Liver (tissue), 8 donors: ENCODE measurements at regions not wholly inside any gene's neighbourhood (a gene's known extent, or its start where the extent isn't known, plus 50 kb on each side); places are given as distances from the start of the nearest gene placed in this dataset.

Source experiments
- DNase-seq: peaks from one replicate; pipeline ENCODE4 v3.0.0-alpha.2; 2017; ENCODE audit warnings: low spot score
- H3K27ac ChIP-seq, 2 donors: one replicate each; pipeline ENCODE4 v1.7.0; 2013; ENCODE audit warnings: inconsistent platforms in 2 of 2, low read length in 2 of 2, control low read depth in 1 of 2, low read depth in 1 of 2, mild to moderate bottlenecking in 1 of 2
- H3K27me3 ChIP-seq, 4 donors: one replicate each; pipeline versions ENCODE4 v1.6.1 to v1.7.0; 2013; ENCODE audit warnings: low read length in 3 of 4, inconsistent platforms in 1 of 4, mild to moderate bottlenecking in 1 of 4, moderate library complexity in 1 of 4; ENCODE audit not compliant: control insufficient read depth in 4 of 4, insufficient read depth in 4 of 4
- H3K36me3 ChIP-seq, 4 donors: one replicate each; pipeline versions ENCODE4 v1.6.1 to v1.7.0; 2013; ENCODE audit warnings: low read length in 3 of 4, mild to moderate bottlenecking in 3 of 4, low read depth in 1 of 4, moderate library complexity in 1 of 4; ENCODE audit not compliant: control insufficient read depth in 4 of 4, insufficient read depth in 3 of 4
- H3K4me1 ChIP-seq, 4 donors: one replicate each; pipeline versions ENCODE4 v1.6.1 to v1.7.0; 2013; ENCODE audit warnings: low read length in 3 of 4, mild to moderate bottlenecking in 3 of 4, moderate library complexity in 1 of 4; ENCODE audit not compliant: control insufficient read depth in 4 of 4, insufficient read depth in 4 of 4
- H3K4me3 ChIP-seq, 3 donors: one replicate each; pipeline versions ENCODE4 v1.6.1 to v1.7.0; 2013; ENCODE audit warnings: low read length in 3 of 3, control low read depth in 1 of 3, low read depth in 1 of 3, mild to moderate bottlenecking in 1 of 3
- H3K9ac ChIP-seq, 2 donors: one replicate each; pipeline ENCODE4 v1.7.0; 2013; ENCODE audit warnings: low read length in 2 of 2, mild to moderate bottlenecking in 2 of 2, moderate library complexity in 2 of 2, control low read depth in 1 of 2, low read depth in 1 of 2
- H3K9me3 ChIP-seq, 4 donors: one replicate each; pipeline versions ENCODE4 v1.6.1 to v1.7.0; 2013; ENCODE audit warnings: low read length in 3 of 4; ENCODE audit not compliant: control insufficient read depth in 4 of 4
- ATF3 ChIP-seq: IDR thresholded peaks from 2 replicates; pipeline ENCODE4 v1.6.1; 2016; ENCODE audit warnings: antibody characterized with exemption
- CTCF ChIP-seq: fragments of 150-350 bp; IDR thresholded peaks from 2 replicates; pipeline ENCODE4 v1.5.1; 2017; ENCODE audit warnings: improper control_type of control experiment, low read depth, low read length; ENCODE audit not compliant: missing input control
- EGR1 ChIP-seq, 2 donors: IDR thresholded peaks; 2 replicates each; pipeline ENCODE4 v1.6.1; 2016 to 2018; ENCODE audit warnings: antibody characterized with exemption in 2 of 2, low read depth in 2 of 2
- FOXA1 ChIP-seq: IDR thresholded peaks from 2 replicates; pipeline ENCODE4 v1.6.1; 2016; ENCODE audit warnings: antibody characterized with exemption
- FOXA2 ChIP-seq: IDR thresholded peaks from 2 replicates; pipeline ENCODE4 v1.6.1; 2016; ENCODE audit warnings: antibody characterized with exemption
- GABPA ChIP-seq, 2 donors: IDR thresholded peaks in 1 of 2; conservative IDR thresholded peaks in 1 of 2; 2 replicates each; pipeline ENCODE4 v1.6.1; 2016; ENCODE audit warnings: antibody characterized with exemption in 2 of 2, mild to moderate bottlenecking in 1 of 2, moderate library complexity in 1 of 2
- HNF4A ChIP-seq, 2 donors: conservative IDR thresholded peaks; 2 replicates each; pipeline ENCODE4 v1.6.1; 2016; ENCODE audit warnings: antibody characterized with exemption in 2 of 2, mild to moderate bottlenecking in 2 of 2
- HNF4G ChIP-seq: IDR thresholded peaks from 2 replicates; pipeline ENCODE4 v1.6.1; 2016; ENCODE audit warnings: antibody characterized with exemption
- JUND ChIP-seq, 2 donors: IDR thresholded peaks; 2 replicates each; pipeline ENCODE4 v1.6.1; 2016; ENCODE audit warnings: antibody characterized with exemption in 2 of 2
- MAX ChIP-seq: IDR thresholded peaks from 2 replicates; pipeline ENCODE4 v1.6.1; 2016; ENCODE audit warnings: antibody characterized with exemption
- NR2F2 ChIP-seq: IDR thresholded peaks from 2 replicates; pipeline ENCODE4 v1.6.1; 2016; ENCODE audit warnings: antibody characterized with exemption
- RAD21 ChIP-seq, 2 donors: IDR thresholded peaks; 2 replicates each; pipeline ENCODE4 v1.6.1; 2016; ENCODE audit warnings: antibody characterized with exemption in 2 of 2, mild to moderate bottlenecking in 2 of 2
- REST ChIP-seq: IDR thresholded peaks from 2 replicates; pipeline ENCODE4 v1.6.1; 2016; ENCODE audit warnings: antibody characterized with exemption, mild to moderate bottlenecking
- RXRA ChIP-seq, 2 donors: IDR thresholded peaks; 2 replicates each; pipeline ENCODE4 v1.6.1; 2017 to 2018; ENCODE audit warnings: antibody characterized with exemption in 2 of 2, mild to moderate bottlenecking in 1 of 2
- SP1 ChIP-seq: IDR thresholded peaks from 2 replicates; pipeline ENCODE4 v1.6.1; 2018; ENCODE audit warnings: antibody characterized with exemption, mild to moderate bottlenecking
- TAF1 ChIP-seq: conservative IDR thresholded peaks from 2 replicates; pipeline ENCODE4 v1.6.1; 2016; ENCODE audit warnings: antibody characterized with exemption, mild to moderate bottlenecking
- YY1 ChIP-seq: IDR thresholded peaks from 2 replicates; pipeline ENCODE4 v1.6.1; 2016; ENCODE audit warnings: antibody characterized with exemption, mild to moderate bottlenecking
- ZBTB33 ChIP-seq: IDR thresholded peaks from 2 replicates; pipeline ENCODE4 v1.6.1; 2016; ENCODE audit warnings: antibody characterized with exemption
- WGBS: extraction: QIAGEN DNeasy Blood & Tissue Kit; methylation state at CpG from one replicate; pipeline ENCODE4 v1.1.7; 2013; 5-methylcytosine and 5-hydroxymethylcytosine counted together
- donor health status: healthy.
- donor health status: healthy.
- donor health status: healthy.
- donor health status: healthy.
- donor health status: healthy.

- H3K4me3 ChIP-seq, result no peak overlapping the region
- WGBS, result 47% methylated on average over 6 of the region's 6 CpGs
- no peaks in the 10 kb centered on the region for H3K36me3 ChIP-seq
- no peak overlapping the region for H3K9ac ChIP-seq
- H3K9me3 ChIP-seq, result peaks cover 0 to 4% (median 0%) of the 10 kb centered on the region in 4 donors
- H3K27ac ChIP-seq, result no peak overlapping the region
- H3K4me1 ChIP-seq, result peaks cover 8 to 20% (median 15%) of the 10 kb centered on the region in 4 donors
- TF ChIP-seq RAD21 (IDR thresholded peaks at IDR 0.05), result peak; percentile 32 to 58
- TF ChIP-seq HNF4A (conservative IDR thresholded peaks at IDR 0.05), result no peak
- no peaks in the 10 kb centered on the region for H3K27me3 ChIP-seq
- DNase-seq, result peak; percentile 32
These were observed 161.3 kb downstream of the KLF13 start for GRCh38 chr15:31487811-31488436.

GRCh38 chr15:31488437-31489204 lies 162.0 kb downstream of the KLF13 start:
- DNase-seq, result peak; percentile 50
- peak overlapping the region; percentile 42 to 66 for H3K27ac ChIP-seq
- peaks cover 6 to 20% (median 15%) of the 10 kb centered on the region in 4 donors for H3K4me1 ChIP-seq
- no peak overlapping the region for H3K4me3 ChIP-seq
- no peaks in the 10 kb centered on the region for H3K27me3 ChIP-seq
- 25% methylated on average over 7 of the region's 7 CpGs for WGBS
- peaks cover 0 to 3% (median 0%) of the 10 kb centered on the region in 4 donors for H3K9me3 ChIP-seq
- no peaks in the 10 kb centered on the region for H3K36me3 ChIP-seq
- no peak for TF ChIP-seq ZBTB33
- peak; percentile 64 for TF ChIP-seq REST
- peak; percentile 27 for TF ChIP-seq FOXA2
- peak; percentile 72 for TF ChIP-seq SP1
- peak; percentile 59 for TF ChIP-seq YY1
- TF ChIP-seq RXRA (IDR thresholded peaks at IDR 0.05), result peak; percentile 73 to 74
- no peak for TF ChIP-seq TAF1
- TF ChIP-seq CTCF, result peak; percentile 99
- TF ChIP-seq RAD21 (IDR thresholded peaks at IDR 0.05), result peak; percentile 97 to 99
- TF ChIP-seq HNF4A (conservative IDR thresholded peaks at IDR 0.05), result peak; percentile 48 to 54
- TF ChIP-seq NR2F2, result peak; percentile 91
- no peak for TF ChIP-seq GABPA (IDR thresholded peaks at IDR 0.05 in 1 of 2, conservative IDR thresholded peaks at IDR 0.05 in 1 of 2)
- peak; percentile 100 for TF ChIP-seq EGR1 (IDR thresholded peaks at IDR 0.05; ENCODE audit: low read depth in 2 of 2)
- TF ChIP-seq ATF3, result peak; percentile 31
- TF ChIP-seq MAX, result no peak
- no peak for TF ChIP-seq HNF4G
- peak; percentile 45 for TF ChIP-seq FOXA1
- TF ChIP-seq JUND (IDR thresholded peaks at IDR 0.05), result peak; percentile 65 to 90
- H3K9ac ChIP-seq, result no peak overlapping the region
